Activated CD4-positive, alpha-beta T cell treated with anti-CD3 and anti-CD28 coated beads, Interleukin-2, amount 50 U/mL, for 48 hours (primary cell): ENCODE measurements at regions not wholly inside any gene's neighbourhood (a gene's known extent, or its start where the extent isn't known, plus 50 kb on each side); places are given as distances from the start of the nearest gene placed in this dataset.
"Not testable (repeated sequence)": the region's sequence is repeated elsewhere in the genome, so short reads cannot be mapped to it uniquely, and the experiment has no call there.

Experiments used
- DNase-seq, 2 experiments: peaks; one replicate each; pipeline ENCODE4 v3.0.0-alpha.2; 2020

DNA sequence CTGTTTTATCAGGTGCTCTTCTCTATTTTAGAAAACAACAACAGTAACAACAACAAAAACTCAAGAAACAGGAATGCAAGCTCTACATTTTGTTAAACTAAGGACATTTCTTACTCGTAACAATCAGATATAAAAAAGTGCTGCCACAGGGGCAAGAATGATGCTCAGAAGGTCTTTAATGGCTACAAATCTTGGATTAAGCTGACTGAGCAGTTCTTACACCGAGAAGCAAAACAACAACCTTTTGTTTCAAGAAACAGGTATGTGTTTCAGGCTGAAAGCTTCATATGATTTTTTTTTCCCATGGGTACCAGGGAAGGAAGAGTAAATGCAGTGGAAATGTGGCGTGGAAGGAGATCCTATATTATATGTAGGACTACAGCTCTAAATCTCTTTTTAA is 786.8 kb upstream of the FBXO33 start:
- DNase-seq, result no peak

GRCh38 chr14:40218282-40218941 is 786.2 kb upstream of the FBXO33 start:
- no peak for DNase-seq

DNA sequence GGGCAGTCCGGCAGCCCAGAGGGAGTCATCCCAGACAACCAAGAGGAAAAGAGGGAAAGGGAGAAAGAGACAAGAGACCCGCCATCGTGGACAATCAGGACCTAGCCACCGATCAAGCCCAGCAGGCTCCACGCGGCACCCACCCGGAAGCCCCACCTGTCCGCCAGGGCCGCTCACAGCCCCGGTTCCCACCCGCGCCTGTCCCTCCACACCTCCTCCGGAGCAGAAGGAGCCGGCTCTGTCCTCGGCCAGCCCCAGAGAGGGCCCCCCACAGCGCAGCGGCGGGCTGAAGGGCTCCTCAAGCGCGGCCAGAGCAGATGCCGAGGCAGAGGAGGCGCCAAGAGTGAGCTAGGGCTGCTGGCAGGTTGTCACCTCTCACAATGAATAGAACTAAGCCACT is 784.7 kb upstream of the FBXO33 start:
- DNase-seq, result no peak

GRCh38 chr14:40216408-40216807 is 784.2 kb upstream of the FBXO33 start:
- not testable (repeated sequence) for DNase-seq

- DNase-seq, result no peak
Observed at GRCh38 chr14:40213701-40214100, 781.5 kb upstream of the FBXO33 start.

- DNase-seq, result no peak
Observed at GRCh38 chr14:40204441-40205175, 772.4 kb upstream of the FBXO33 start.

GRCh38 chr14:40199101-40199500 is 766.9 kb upstream of the FBXO33 start:
- DNase-seq, result no peak

GRCh38 chr14:40197344-40197743 is 765.1 kb upstream of the FBXO33 start:
- no peak for DNase-seq

DNA sequence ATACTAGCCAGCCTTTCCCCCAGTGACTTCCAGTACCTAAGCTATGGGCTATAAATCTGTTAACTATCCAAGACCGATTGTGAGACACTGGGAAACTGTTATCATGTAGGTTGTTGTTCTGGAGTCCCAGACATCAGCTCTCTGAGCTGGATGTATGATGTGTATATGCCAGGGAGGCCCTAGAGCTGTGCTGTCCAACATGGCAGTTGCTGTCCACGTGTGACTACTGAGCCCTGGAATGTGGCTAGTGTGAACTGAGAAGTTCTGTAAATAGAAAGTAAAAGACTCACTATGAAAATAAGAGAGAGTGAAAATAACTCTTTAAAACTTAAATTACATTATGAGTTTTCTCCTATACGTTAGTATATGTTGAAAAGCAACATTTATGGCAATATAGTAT is 755.8 kb upstream of the FBXO33 start:
- no peak for DNase-seq

DNA sequence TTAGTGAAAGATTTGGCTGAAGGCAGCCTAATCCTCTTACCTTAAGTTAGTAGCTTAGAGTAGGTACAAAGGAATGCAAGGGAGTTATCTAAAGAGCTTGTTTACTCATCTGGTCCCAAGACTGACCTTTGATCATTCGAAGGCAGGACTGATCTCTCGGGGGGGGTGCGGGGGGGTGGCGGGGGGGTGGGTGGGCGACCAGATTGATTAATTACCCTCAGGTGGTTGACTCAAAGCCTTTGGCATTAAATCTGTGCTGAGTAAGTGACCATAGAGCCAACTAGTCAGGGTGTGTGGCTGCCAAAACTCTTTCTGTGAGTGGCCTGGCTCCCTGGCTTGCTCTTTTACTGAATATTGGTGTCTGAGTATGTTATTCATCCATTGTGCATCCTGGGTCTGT is 731.9 kb upstream of the FBXO33 start:
- no peak for DNase-seq

DNA sequence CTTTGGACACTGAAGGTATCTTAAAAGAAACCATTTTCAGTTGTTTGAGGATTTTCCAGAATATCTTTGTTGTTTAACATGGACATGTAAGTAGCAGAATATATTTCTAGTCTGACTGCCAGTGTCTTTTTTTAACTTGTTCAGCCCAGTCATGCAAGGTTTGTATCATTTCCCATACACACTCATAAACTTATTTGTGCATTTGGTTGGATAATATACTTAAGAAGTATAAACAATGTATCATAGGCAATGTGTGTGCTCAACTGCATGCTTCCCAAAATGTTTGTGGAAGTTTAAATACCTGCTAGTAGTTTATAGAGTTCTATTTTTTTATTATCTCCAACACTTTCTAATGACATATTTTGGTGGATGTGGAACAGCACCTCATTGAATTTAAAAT is 707.4 kb upstream of the FBXO33 start:
- DNase-seq, result no peak

DNA sequence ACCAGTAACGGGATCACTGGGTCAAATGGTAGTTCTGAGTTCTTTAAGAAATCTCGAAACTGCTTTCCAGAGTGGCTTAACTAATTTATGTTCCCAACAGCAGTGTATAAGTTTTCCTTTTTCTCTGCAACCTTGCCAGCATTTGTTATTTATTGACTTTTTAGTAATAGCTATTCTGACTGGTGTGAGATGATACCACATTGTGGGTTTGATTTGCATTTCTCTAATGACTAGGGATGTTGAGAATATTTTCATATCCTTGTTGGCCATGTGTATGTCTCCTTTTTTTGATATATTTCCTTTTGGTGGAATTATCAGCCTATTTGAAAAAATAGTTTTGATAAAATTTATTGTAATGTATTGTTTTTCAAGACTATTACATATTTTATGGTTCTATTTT is 701.2 kb upstream of the FBXO33 start:
- DNase-seq, result no peak

DNA sequence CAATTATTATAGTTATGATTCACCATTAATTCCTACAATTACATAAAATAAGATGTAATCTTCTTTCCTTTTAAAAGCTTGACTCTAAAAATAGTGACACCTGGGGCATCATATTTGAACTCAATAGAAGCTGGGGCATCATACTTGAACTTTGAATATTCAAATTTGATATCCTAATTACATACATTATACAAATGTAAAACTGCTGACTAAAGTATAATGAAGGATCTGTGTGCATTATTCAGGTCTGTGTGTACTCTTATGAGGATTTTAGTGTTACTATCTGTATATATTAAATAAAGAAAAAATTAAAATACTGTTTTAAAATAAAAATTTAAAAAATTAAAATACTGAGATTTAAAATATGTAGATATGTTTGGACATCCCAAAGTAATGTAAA is 696.9 kb upstream of the FBXO33 start:
- no peak for DNase-seq

- no peak for DNase-seq
Observed at GRCh38 chr14:40123816-40124215, 691.6 kb upstream of the FBXO33 start.

DNA sequence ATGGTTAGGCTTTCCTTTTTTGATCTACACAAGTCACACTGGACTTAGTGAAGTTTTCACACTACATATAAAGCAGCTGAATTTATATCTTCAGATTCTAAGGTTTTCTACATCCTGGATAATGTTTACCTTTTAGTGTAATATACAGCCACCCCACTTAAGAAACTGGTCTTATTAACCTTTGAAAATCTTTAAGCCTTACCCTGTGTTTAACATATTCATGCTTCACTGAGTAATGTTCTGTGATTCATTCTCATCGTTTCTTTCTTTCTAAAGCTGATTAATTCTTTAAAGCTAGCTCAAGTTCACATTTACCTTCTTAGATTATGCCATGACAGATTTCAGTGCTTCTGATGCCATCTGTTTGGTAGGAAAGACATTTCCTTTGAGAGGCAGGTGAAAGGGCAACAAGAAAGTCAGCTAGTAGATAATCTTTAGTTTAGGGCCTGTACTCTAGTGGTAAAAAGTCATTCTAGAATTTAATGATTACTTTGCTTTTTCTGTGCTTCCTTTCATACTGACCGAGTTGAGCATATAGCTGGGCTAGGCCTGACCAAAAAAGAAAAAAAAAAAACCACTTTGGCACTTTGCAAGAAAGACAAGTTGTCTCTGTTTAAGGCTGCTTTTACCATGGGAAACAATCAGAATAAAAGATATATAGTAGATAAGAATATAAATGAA is 690.9 kb upstream of the FBXO33 start:
- no peak for DNase-seq

DNA sequence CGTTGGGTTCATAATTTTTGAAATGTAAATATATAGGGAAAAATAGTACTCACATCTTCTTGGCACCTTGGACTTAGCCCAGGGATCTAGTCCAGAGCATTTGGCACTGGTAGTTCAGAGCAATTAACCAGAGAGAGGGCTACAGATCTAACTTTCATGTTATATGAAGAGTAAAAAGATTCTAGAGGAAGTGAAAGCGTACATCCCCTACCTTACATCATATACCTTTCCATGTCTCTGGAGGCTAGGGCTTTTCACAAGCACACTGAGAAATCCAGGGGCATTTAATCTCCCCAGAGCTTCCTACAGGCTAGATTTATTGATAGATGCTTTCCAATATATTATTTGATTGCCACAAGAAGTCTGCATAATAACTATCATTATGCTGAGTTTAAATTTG is 687.5 kb upstream of the FBXO33 start:
- no peak for DNase-seq

DNA sequence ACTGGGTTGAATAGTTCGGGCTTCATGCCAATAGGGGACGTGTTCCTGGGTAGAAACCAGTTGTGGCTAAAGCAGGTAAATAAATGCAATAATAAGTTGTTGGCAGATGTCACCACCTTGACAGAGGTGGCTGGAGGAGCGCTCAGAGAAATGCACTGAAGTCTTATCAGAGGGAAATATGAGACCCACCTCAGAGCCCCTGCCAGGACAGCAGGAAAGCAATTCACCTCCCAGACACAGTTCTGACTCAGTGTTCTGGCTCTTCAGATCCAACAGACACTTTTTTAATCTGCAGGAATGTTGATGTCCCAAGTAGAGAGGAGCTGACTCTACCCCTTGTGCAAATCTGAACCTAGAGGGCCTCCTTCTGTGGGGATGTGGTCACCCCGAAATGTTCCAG is 687.1 kb upstream of the FBXO33 start:
- DNase-seq, result no peak

DNA sequence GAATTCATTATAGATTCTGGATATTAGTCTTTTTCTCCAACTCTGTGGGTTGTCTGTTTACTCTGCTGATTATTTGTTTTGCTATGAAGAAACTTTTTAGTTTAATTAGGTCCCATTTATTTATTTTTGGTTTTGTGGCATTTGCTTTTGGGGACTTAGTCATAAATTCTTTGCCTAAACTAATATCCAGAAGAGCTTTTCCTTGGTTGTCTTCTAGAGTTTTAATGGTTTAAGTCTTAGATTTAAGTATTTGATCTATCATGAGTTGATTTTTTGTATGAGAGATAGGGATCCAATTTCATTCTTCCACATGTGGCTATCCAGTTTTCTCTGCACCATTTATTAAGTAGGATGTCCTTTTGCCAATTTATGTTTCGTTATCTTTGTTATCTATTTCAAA is 683.4 kb upstream of the FBXO33 start:
- no peak for DNase-seq

DNA sequence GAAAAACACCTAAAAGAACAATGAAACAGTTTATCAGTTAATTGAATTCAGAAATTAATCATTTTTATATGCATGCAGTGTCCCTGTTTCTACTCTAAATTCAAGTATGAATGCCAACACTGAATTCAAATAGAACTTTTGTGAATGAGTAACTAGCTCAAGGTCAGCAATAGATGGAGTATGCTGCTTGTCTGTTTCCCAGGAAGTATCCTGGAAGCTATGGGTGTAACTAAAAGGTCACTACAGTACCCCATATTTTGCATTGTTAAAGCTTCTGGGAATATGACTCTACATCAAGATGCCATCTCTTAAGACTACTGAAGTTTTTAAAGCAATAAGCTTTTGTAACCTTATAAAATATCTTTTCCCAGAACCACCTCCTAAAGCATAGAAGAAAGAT is 681.4 kb upstream of the FBXO33 start:
- DNase-seq, result no peak

- no peak for DNase-seq
Observed at GRCh38 chr14:40100544-40101196, 668.4 kb upstream of the FBXO33 start.

GRCh38 chr14:40099316-40099715 is 667.1 kb upstream of the FBXO33 start:
- no peak for DNase-seq

DNA sequence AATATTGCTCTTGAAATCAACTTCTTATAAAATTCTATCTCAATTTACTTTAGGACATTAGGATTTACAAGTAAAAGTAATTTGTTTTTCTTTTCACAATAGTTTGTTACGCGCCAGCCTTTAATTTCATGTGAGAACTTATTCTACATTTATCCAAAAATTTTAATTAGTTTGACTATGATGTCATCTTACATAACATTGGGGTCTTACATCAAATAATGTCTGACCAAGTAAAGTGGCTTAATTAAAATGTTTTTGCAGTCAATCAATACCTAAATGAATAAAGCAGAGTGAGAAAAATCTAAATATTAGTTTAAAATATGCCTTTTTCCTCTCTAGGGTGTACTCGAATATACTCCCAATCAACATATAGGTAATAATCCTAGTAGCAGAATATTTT is 666.2 kb upstream of the FBXO33 start:
- no peak for DNase-seq

- no peak for DNase-seq
Observed at GRCh38 chr14:40096968-40097367, 664.7 kb upstream of the FBXO33 start.

- DNase-seq, result no peak
Observed at GRCh38 chr14:40093800-40094199, 661.6 kb upstream of the FBXO33 start.
